Heart left ventricle (tissue), 16 donors: ENCODE measurements at regions not wholly inside any gene's neighbourhood (a gene's known extent, or its start where the extent isn't known, plus 50 kb on each side); places are given as distances from the start of the nearest gene placed in this dataset.
A peak's percentile ranks its signal among the peaks of the same experiment; 100 is the strongest.

Experiments used
- ATAC-seq, 4 donors: fragments of 200-7000 bp; cut with Tn5 transposase; one replicate each; pipeline ENCODE4 v1.9.1; 2020 to 2022; ENCODE audit warnings: moderate library complexity in 4 of 4, mild to moderate bottlenecking in 3 of 4, moderate number of reproducible peaks in 1 of 4
- DNase-seq, 5 donors: peaks; one replicate each; pipeline ENCODE4 v3.0.0-alpha.2; 2020
- H3K27ac ChIP-seq, 12 donors: fragments of 200-600 bp; sonication (generic) in 4 of 12; one replicate each; pipeline versions ENCODE4 v1.5.0 to v1.8.0; 2016 to 2022; ENCODE audit warnings: mild to moderate bottlenecking in 2 of 12
- H3K27me3 ChIP-seq, 9 donors: fragments of 200-600 bp; sonication (generic) in 2 of 9; one replicate each; pipeline versions ENCODE4 v1.5.1 to v1.8.0; 2016 to 2022; ENCODE audit warnings: mild to moderate bottlenecking in 3 of 9
- H3K36me3 ChIP-seq, 9 donors: fragments of 200-600 bp; sonication (generic) in 2 of 9; one replicate each; pipeline versions ENCODE4 v1.5.0 to v1.8.0; 2018 to 2022; ENCODE audit warnings: mild to moderate bottlenecking in 2 of 9
- H3K4me1 ChIP-seq, 12 donors: fragments of 200-600 bp; sonication (generic) in 4 of 12; one replicate each; pipeline versions ENCODE4 v1.5.0 to v1.8.0; 2016 to 2022; ENCODE audit warnings: mild to moderate bottlenecking in 3 of 12
- H3K4me3 ChIP-seq, 12 donors: fragments of 200-600 bp; sonication (generic) in 4 of 12; one replicate each; pipeline versions ENCODE4 v1.5.0 to v1.8.0; 2017 to 2022; ENCODE audit warnings: mild to moderate bottlenecking in 9 of 12, moderate library complexity in 4 of 12
- H3K9me3 ChIP-seq, 12 donors: fragments of 200-600 bp; sonication (generic) in 4 of 12; one replicate each; pipeline versions ENCODE4 v1.5.0 to v1.8.0; 2016 to 2022; ENCODE audit warnings: mild to moderate bottlenecking in 1 of 12
- POLR2A ChIP-seq, 2 donors: fragments of 450-650 bp; IDR thresholded peaks; one replicate each; pipeline ENCODE4 v1.6.1; 2017; ENCODE audit warnings: antibody characterized with exemption in 2 of 2, mild to moderate bottlenecking in 2 of 2, moderate library complexity in 2 of 2
- WGBS, 4 donors: extraction: QIAGEN DNeasy Blood & Tissue Kit in 2 of 4; methylation state at CpG; one replicate each; pipeline versions ENCODE4 v1.1.5 to v1.1.7; 2013 to 2018; 5-methylcytosine and 5-hydroxymethylcytosine counted together
- intact Hi-C, 10 donors: fragments of 100-400 bp; cut with DNase I; formaldehyde crosslinking; loops; one replicate each; pipeline versions ENCODE4 v1.11.1 to v1.14.2; 2022
- TF ChIP-seq, protein P1 (sequence below), 12 donors: fragments of 200-600 bp; sonication (generic) in 4 of 12; IDR thresholded peaks; one replicate each; pipeline versions ENCODE4 v1.5.0 to v1.8.0; 2018 to 2022; ENCODE audit warnings: antibody characterized with exemption in 12 of 12, mild to moderate bottlenecking in 5 of 12
- donor health status: ischemic (EF 13 %, LVEDD 7.1; RV severe dilation, severe dysfunction).
- donor health status: healthy with polysubstance abuse.
- donor health status: DM: no; HTN: yes; CAD: no.
- donor health status: DM: no; HTN: no; CAD: no.
- donor health status: ischemic (EF 25% LVEDD 6.9; RV normal size, moderate dysfunction).
- donor health status: ischemic (EF 25% LVEDD 5.7; RV mildly dilated, moderate dysfunction).
- donor health status: healthy.
- donor health status: DM: yes; HTN: yes; CAD: no.
- donor health status: ischemic (EF 35%, LVEDD 5.7; RV mildly dilated, moderate dysfunction).
- donor health status: nonischemic (EF 11% LVEDD 7.7; RV severe dilation, severe dysfunction).
- donor health status: DM: yes; HTN: yes; CAD: no.
- donor health status: PGD.
- donor health status: ischemic (EF 29% LVEDD 5.4; RV normal size, mild dysfunction).
- donor health status: nonischemic (EF 23%, LVEDD 6.1; RV moderate dilation, normal function).

GRCh38 chr18:2392446-2392845 is 178.9 kb downstream of the METTL4 start:
- H3K4me3 ChIP-seq: no peak overlapping the region
- DNase-seq (no peak), ATAC-seq (peak in 1 of 4 donors; percentile 15)
- H3K27me3 ChIP-seq: no peaks in the 10 kb centered on the region
- intact Hi-C loops: no loop called here
- no peak overlapping the region for H3K27ac ChIP-seq
- 37 to 58% (median 44%) methylated on average over 2 of the region's 2 CpGs for WGBS, 4 donors
- peaks cover 0 to 9% (median 3%) of the 10 kb centered on the region in 12 donors for H3K9me3 ChIP-seq
- no peaks in the 10 kb centered on the region for H3K4me1 ChIP-seq
- H3K36me3 ChIP-seq: no peaks in the 10 kb centered on the region
- TF ChIP-seq, protein P1, sequence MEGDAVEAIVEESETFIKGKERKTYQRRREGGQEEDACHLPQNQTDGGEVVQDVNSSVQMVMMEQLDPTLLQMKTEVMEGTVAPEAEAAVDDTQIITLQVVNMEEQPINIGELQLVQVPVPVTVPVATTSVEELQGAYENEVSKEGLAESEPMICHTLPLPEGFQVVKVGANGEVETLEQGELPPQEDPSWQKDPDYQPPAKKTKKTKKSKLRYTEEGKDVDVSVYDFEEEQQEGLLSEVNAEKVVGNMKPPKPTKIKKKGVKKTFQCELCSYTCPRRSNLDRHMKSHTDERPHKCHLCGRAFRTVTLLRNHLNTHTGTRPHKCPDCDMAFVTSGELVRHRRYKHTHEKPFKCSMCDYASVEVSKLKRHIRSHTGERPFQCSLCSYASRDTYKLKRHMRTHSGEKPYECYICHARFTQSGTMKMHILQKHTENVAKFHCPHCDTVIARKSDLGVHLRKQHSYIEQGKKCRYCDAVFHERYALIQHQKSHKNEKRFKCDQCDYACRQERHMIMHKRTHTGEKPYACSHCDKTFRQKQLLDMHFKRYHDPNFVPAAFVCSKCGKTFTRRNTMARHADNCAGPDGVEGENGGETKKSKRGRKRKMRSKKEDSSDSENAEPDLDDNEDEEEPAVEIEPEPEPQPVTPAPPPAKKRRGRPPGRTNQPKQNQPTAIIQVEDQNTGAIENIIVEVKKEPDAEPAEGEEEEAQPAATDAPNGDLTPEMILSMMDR (IDR thresholded peaks at IDR 0.05): no peak
- TF ChIP-seq POLR2A (IDR thresholded peaks at IDR 0.05): no peak

- Histone ChIP-seq H3K4me1 (no peaks in the 10 kb centered on the region), H3K27ac (no peak overlapping the region), H3K27me3 (no peaks in the 10 kb centered on the region), H3K4me3 (no peak overlapping the region), H3K36me3 (no peaks in the 10 kb centered on the region), H3K9me3 (no peaks in the 10 kb centered on the region)
- WGBS, 4 donors: 74 to 83% (median 77%) methylated on average over 7 of the region's 7 CpGs
- no peak for ATAC-seq
- no peak for TF ChIP-seq POLR2A (IDR thresholded peaks at IDR 0.05)
- TF ChIP-seq, protein P1 (IDR thresholded peaks at IDR 0.05): no peak
- intact Hi-C loops: no loop called here
- no peak for DNase-seq
Measured at GRCh38 chr18:2394684-2395083, 176.6 kb downstream of the METTL4 start.

- H3K36me3 ChIP-seq: no peaks in the 10 kb centered on the region
- H3K9me3 ChIP-seq: no peaks in the 10 kb centered on the region
- ATAC-seq (no peak), DNase-seq (no peak)
- WGBS, 4 donors: 58 to 79% (median 64%) methylated on average over 3 of the region's 3 CpGs
- TF ChIP-seq POLR2A (IDR thresholded peaks at IDR 0.05): no peak
- TF ChIP-seq, protein P1 (IDR thresholded peaks at IDR 0.05): no peak
- H3K4me1 ChIP-seq: no peaks in the 10 kb centered on the region
- no peak overlapping the region for H3K27ac ChIP-seq
- H3K4me3 ChIP-seq: no peak overlapping the region
- H3K27me3 ChIP-seq: no peaks in the 10 kb centered on the region
- intact Hi-C loops: no loop called here
Measured at GRCh38 chr18:2395427-2396161, 175.7 kb downstream of the METTL4 start.

DNA sequence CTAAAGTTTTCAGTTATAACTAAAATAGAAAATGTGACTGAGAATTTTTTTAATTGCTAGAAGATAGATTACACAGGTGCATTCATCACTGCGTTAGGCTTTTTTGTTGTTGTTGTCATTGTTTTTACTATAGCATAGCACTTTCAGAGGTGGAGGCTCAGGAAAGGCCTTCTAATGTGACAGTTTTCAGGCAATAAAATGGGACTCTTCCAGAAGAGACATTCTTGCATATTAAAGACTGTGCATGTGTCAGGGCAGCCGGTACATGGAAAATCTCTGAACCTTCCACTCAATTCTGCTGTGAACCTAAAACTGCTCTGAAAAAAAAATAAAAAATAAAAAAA is 175.2 kb downstream of the METTL4 start:
- Histone ChIP-seq H3K4me3 (no peak overlapping the region), H3K27me3 (no peaks in the 10 kb centered on the region), H3K36me3 (no peaks in the 10 kb centered on the region), H3K4me1 (no peaks in the 10 kb centered on the region), H3K9me3 (no peaks in the 10 kb centered on the region), H3K27ac (no peak overlapping the region)
- 89 to 97% (median 92%) methylated on average over 2 of the region's 2 CpGs for whole genome bisulfite sequencing, 4 donors
- TF ChIP-seq, protein P1 (IDR thresholded peaks at IDR 0.05): no peak
- TF ChIP-seq POLR2A (IDR thresholded peaks at IDR 0.05): no peak
- no peak for DNase-seq
- no peak for ATAC-seq
- intact Hi-C loops: no loop called here
